Astrocyte of the spinal cord (primary cell): ENCODE measurements at regions not wholly inside any gene's neighbourhood (a gene's known extent, or its start where the extent isn't known, plus 50 kb on each side); places are given as distances from the start of the nearest gene placed in this dataset.
"Not testable (repeated sequence)": the region's sequence is repeated elsewhere in the genome, so short reads cannot be mapped to it uniquely, and the experiment has no call there.

Experiments
- DNase-seq: peaks from one replicate; pipeline ENCODE4 v3.0.0; 2011; ENCODE audit warnings: low read depth, low spot score
- H3K4me3 ChIP-seq: 2 replicates; pipeline ENCODE4 v1.5.1; 2011; ENCODE audit warnings: low read depth, mild to moderate bottlenecking, low read length, moderate library complexity
- in situ Hi-C: cut with HindIII; loops from 2 replicates; pipeline ENCODE4 v1.10.0; 2017; ENCODE audit warnings: low sequenced_read_pairs
- TF ChIP-seq, protein P1 (sequence below): IDR thresholded peaks from 2 replicates; pipeline ENCODE4 v1.5.1; 2012; ENCODE audit warnings: low read depth, mild to moderate bottlenecking, low read length, inconsistent platforms

DNA sequence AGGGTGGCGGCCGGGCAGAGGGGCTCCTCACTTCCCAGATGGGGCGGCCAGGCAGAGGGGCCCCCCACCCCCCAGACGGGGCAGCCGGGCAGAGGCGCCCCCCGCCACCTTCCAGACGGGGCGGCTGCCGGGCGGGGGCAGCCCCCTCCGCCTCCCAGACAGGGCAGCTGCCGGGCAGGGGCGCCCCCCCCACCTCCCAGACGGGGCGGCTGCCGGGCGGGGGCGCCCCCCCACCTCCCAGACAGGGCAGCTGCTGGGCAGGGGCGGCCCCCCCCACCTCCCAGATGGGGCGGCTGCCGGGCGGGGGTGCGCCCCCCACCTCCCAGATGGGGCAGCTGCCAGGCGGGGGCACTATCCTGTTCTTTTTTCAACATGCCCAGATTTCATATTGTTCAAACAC is 78.2 kb upstream of the DST start:
- no peak for DNase-seq
- no peak overlapping the region for H3K4me3 ChIP-seq
- in situ Hi-C loops, result no loop called here
- TF ChIP-seq, protein P1, sequence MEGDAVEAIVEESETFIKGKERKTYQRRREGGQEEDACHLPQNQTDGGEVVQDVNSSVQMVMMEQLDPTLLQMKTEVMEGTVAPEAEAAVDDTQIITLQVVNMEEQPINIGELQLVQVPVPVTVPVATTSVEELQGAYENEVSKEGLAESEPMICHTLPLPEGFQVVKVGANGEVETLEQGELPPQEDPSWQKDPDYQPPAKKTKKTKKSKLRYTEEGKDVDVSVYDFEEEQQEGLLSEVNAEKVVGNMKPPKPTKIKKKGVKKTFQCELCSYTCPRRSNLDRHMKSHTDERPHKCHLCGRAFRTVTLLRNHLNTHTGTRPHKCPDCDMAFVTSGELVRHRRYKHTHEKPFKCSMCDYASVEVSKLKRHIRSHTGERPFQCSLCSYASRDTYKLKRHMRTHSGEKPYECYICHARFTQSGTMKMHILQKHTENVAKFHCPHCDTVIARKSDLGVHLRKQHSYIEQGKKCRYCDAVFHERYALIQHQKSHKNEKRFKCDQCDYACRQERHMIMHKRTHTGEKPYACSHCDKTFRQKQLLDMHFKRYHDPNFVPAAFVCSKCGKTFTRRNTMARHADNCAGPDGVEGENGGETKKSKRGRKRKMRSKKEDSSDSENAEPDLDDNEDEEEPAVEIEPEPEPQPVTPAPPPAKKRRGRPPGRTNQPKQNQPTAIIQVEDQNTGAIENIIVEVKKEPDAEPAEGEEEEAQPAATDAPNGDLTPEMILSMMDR, result no peak

DNA sequence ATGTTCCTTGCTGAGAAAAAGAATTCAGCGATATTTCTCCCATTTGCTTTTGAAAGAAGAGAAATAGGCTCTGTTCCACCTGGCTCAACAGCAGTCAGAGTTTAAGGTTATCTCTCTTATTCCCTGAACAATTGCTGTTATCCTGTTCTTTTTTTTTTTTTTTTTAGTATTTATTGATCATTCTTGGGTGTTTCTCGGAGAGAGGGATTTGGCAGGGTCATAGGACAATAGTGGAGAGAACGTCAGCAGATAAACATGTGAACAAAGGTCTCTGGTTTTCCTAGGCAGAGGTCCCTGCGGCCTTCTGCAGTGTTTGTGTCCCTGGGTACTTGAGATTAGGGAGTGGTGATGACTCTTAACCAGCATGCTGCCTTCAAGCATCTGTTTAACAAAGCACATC is 77.5 kb upstream of the DST start:
- DNase-seq, in situ Hi-C loops, H3K4me3 ChIP-seq: not testable (repeated sequence)

DNA sequence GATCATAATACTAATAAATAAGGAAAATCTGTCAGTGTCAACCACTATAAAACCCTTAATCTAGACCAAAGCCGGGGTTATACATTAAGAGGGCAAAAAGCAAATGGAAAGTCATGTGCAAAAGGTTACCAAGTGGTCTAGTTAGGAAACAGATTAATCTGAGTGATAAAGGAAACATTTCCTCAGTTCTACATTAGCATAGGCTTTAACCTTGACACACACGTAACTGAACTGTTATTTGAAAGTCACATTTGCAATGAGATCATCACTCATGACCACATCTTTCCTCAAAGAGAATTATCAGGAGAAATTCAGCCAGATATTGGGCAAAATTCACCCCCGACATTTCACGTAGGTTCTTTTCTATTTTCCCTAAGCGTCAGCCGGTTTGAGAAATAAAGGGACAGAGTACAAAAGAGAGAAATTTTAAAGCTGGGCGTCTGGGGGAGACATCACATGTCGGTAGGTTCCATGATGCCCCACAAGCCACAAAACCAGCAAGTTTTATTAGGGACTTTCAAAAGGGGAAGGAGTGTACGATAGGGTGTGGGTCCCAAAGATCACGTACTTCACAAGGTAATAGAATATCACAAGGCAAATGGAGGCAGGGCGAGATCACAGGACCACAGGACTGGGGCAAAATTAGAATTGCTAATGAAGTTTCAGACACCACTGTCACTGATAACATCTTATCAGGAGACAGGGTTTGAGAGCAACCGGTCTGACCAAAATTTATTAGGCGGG is 76.8 kb upstream of the DST start:
- H3K4me3 ChIP-seq, DNase-seq, in situ Hi-C loops: not testable (repeated sequence)

DNA sequence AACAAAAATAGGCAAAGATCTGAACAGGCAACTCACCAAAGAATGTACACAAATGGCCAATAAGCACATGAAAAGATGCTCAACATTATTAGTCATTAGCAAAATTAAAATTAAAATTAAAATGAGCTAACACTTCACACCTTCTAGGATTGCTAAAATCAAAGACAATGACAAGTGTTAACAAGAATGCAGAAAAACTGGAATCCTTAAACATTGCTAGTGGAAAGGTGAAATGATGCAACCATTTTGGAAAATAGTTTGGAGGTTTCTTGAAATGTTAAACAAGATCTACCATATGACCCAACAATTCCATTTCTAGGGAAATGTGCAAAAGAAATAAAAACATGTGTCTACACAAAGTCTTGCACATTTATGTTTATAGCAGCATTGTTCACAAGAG is 75.5 kb upstream of the DST start:
- H3K4me3 ChIP-seq, result no peak overlapping the region
- in situ Hi-C loops, result no loop called here
- no peak for DNase-seq
- TF ChIP-seq, protein P1, result no peak

DNA sequence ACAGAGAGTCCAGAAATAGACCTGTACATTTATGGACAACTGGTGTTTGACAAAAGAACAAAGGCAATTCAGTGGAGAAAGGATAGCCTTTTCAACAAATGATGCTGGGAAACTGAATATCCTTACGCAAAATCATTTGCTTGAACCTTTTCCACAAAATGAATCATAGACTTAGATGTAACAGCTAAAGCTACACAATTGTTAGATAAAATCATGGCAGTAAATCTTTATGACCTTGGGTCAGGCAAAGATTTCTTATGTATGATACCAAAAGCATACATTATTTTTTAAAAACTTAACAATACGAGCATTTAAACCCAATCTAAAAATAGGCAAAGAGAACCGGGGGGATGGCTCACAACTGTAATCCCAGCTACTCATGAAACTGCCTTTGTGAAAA is 73.5 kb upstream of the DST start:
- in situ Hi-C loops, result no loop called here
- DNase-seq, result peak; percentile 38
- H3K4me3 ChIP-seq, result no peak overlapping the region
- TF ChIP-seq, protein P1, result no peak

DNA sequence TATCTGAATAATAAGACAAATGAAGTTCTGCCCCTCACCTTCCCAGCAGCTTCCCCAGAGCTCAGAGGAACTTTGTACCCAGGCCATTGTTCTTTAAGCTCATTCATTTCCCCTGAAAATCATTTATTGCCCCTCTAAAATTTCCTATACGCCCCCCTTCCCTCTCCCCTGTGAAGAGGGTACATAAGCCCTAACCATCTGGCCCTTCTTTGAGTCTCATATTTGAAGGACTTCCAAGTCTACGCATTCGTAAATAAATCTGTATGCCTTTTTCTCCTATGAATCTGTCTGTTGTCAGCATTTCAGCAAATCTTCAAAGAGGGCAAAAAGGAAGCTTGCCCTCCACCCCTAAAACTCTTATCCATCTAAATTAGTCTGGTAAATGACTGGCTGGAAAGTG is 73.1 kb upstream of the DST start:
- TF ChIP-seq, protein P1, result no peak
- no peak for DNase-seq
- no peak overlapping the region for H3K4me3 ChIP-seq
- in situ Hi-C loops, result no loop called here

DNA sequence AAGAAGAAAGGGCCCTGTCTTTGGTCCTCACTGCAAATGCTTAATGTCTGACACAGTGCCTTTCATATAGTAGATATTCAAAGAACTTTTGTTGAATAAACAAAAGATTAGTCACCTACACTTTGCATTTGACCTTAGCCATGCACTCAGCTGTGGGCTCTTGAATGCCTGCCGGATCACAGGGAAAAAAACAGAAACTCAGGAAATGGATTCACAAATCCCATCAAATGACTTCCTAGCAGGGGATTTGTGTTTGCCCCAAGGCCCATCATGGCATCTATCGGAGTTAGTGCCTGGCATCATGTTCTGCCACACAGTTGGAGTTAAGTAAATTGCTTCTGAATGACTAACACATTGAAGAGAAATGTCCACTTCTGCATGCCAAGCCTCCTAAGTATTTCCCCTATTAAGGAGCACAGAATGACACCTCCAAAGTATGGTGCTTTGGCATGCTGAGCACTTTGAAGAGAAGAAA is 72.3 kb upstream of the DST start:
- in situ Hi-C loops, result no loop called here
- no peak overlapping the region for H3K4me3 ChIP-seq
- TF ChIP-seq, protein P1, result no peak
- peak; percentile 91 for DNase-seq

DNA sequence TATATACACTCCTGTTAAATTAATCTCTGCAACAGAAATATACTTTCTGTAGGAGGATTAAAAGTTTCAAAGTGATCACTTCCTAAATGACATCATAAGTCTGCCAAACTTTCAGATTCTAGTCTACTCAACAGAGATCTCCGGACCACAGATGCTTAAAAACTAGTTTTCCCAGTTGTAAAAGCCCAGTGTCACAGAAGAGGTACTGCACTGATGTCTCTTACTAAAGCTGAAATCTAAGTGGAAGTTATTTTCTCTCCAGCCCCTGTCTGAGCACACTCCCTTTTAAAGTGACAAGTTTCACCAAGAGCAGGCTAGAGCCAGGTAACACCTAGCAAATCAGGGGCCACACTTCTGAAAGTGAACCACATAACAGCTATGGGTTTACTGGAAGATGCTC is 71.6 kb upstream of the DST start:
- TF ChIP-seq, protein P1, result no peak
- H3K4me3 ChIP-seq, result no peak overlapping the region
- no peak for DNase-seq
- in situ Hi-C loops, result no loop called here
